Esophagus squamous epithelium (tissue), 5 donors: ENCODE measurements at regions not wholly inside any gene's neighbourhood (a gene's known extent, or its start where the extent isn't known, plus 50 kb on each side); places are given as distances from the start of the nearest gene placed in this dataset.

Experiments used
- DNase-seq: peaks from one replicate; lab custom pipeline; 2025; lab: John Stamatoyannopoulos, UW
- H3K27ac ChIP-seq, 4 donors: fragments of 200-600 bp; sonication (generic); one replicate each; pipeline ENCODE4 v1.5.1; 2016 to 2019; ENCODE audit warnings: mild to moderate bottlenecking in 1 of 4
- H3K27me3 ChIP-seq, 4 donors: fragments of 200-600 bp; sonication (generic); 1 replicate in 3 of 4; 2 replicates in 1 of 4; pipeline versions ENCODE4 v1.5.1 to v1.6.0; 2017 to 2021; ENCODE audit warnings: antibody characterized with exemption in 1 of 4
- H3K36me3 ChIP-seq, 3 donors: fragments of 200-600 bp; sonication (generic); one replicate each; pipeline ENCODE4 v1.5.1; 2016 to 2019
- H3K4me1 ChIP-seq, 3 donors: fragments of 200-600 bp; sonication (generic); one replicate each; pipeline ENCODE4 v1.5.1; 2017 to 2019
- H3K4me3 ChIP-seq, 4 donors: fragments of 200-600 bp; sonication (generic); 1 replicate in 3 of 4; 2 replicates in 1 of 4; pipeline ENCODE4 v1.5.1; 2016 to 2019; ENCODE audit warnings: mild to moderate bottlenecking in 2 of 4, moderate library complexity in 1 of 4
- H3K9me3 ChIP-seq, 3 donors: fragments of 200-600 bp; sonication (generic); one replicate each; pipeline ENCODE4 v1.5.1; 2016 to 2019
- POLR2A ChIP-seq, 4 donors: fragments of 450-650 bp; IDR thresholded peaks; one replicate each; pipeline ENCODE4 v1.6.1; 2017; ENCODE audit warnings: antibody characterized with exemption in 4 of 4, mild to moderate bottlenecking in 4 of 4, moderate library complexity in 3 of 4
- WGBS, 2 donors: methylation state at CpG; one replicate each; pipeline ENCODE4 v1.1.5; 2018; 5-methylcytosine and 5-hydroxymethylcytosine counted together
- intact Hi-C: fragments of 100-400 bp; cut with DNase I; formaldehyde crosslinking; loops from one replicate; pipeline ENCODE4 v1.15.0; 2022
- TF ChIP-seq, protein P1 (sequence below), 6 experiments: fragments of 450-650 bp in 4 of 6; fragments of 200-600 bp in 2 of 6; sonication (generic) in 2 of 6; IDR thresholded peaks; one replicate each; pipeline ENCODE4 v1.5.1; 2016 to 2019; ENCODE audit warnings: antibody characterized with exemption in 6 of 6, mild to moderate bottlenecking in 4 of 6, moderate library complexity in 4 of 6
- donor health status: DM: yes; HTN: yes; CAD: no.

- H3K27ac ChIP-seq, result no peak overlapping the region
- no peak for DNase-seq
- H3K9me3 ChIP-seq, result no peaks in the 10 kb centered on the region
- no peak for TF ChIP-seq POLR2A (IDR thresholded peaks at IDR 0.05)
- TF ChIP-seq, protein P1, sequence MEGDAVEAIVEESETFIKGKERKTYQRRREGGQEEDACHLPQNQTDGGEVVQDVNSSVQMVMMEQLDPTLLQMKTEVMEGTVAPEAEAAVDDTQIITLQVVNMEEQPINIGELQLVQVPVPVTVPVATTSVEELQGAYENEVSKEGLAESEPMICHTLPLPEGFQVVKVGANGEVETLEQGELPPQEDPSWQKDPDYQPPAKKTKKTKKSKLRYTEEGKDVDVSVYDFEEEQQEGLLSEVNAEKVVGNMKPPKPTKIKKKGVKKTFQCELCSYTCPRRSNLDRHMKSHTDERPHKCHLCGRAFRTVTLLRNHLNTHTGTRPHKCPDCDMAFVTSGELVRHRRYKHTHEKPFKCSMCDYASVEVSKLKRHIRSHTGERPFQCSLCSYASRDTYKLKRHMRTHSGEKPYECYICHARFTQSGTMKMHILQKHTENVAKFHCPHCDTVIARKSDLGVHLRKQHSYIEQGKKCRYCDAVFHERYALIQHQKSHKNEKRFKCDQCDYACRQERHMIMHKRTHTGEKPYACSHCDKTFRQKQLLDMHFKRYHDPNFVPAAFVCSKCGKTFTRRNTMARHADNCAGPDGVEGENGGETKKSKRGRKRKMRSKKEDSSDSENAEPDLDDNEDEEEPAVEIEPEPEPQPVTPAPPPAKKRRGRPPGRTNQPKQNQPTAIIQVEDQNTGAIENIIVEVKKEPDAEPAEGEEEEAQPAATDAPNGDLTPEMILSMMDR (IDR thresholded peaks at IDR 0.05), result no peak
- H3K4me3 ChIP-seq, result no peak overlapping the region
- H3K4me1 ChIP-seq, result no peaks in the 10 kb centered on the region
- peaks cover 0 to 6% (median 0%) of the 10 kb centered on the region in 4 donors for H3K27me3 ChIP-seq
- intact Hi-C loops, result no loop called here
- no peaks in the 10 kb centered on the region for H3K36me3 ChIP-seq
- 57 to 63% methylated on average over 7 of the region's 7 CpGs for WGBS, 2 donors
Measured at GRCh38 chr4:159505266-159505975, 402.5 kb downstream of the RAPGEF2 start.

GRCh38 chr4:159506801-159507517 lies 404.1 kb downstream of the RAPGEF2 start:
- H3K9me3 ChIP-seq, result no peaks in the 10 kb centered on the region
- no peaks in the 10 kb centered on the region for H3K4me1 ChIP-seq
- 75 to 82% methylated on average over 12 to 13 of the region's 13 CpGs for WGBS, 2 donors
- no peak overlapping the region for H3K27ac ChIP-seq
- H3K36me3 ChIP-seq, result no peaks in the 10 kb centered on the region
- H3K4me3 ChIP-seq, result no peak overlapping the region
- intact Hi-C loops, result no loop called here
- DNase-seq, result no peak
- H3K27me3 ChIP-seq, result peaks cover 0 to 6% (median 0%) of the 10 kb centered on the region in 4 donors
- TF ChIP-seq, protein P1 (IDR thresholded peaks at IDR 0.05), result no peak
- no peak for TF ChIP-seq POLR2A (IDR thresholded peaks at IDR 0.05)

DNA sequence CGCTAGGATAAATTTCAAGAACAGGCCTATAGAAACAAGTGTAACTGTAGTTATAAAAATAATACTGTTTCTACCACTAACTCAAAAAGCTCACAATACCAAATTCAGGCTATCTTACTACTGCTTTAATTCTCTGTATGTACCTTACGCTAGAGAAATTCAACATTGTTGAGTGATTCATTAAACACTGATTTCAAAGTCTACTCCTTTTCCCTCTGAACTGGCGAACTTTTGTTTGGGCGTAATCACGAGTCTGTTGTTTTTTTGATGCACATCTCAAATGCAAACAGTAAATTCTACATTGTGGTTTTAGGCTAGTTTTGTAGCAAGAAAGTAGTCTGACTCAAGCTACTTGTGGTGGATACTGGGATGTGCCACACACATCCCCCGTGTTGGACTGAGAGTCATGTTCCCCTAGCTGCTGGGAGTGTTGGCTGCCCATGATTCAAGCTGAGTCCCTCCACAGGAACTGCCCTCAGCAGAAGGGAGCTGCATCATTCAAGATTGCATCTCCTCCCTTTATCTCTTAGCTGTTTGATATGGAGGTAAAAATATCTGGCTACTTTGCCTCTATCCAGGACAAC lies 406.1 kb downstream of the RAPGEF2 start:
- TF ChIP-seq POLR2A (IDR thresholded peaks at IDR 0.05), result no peak
- TF ChIP-seq, protein P1 (IDR thresholded peaks at IDR 0.05), result no peak
- no peaks in the 10 kb centered on the region for H3K9me3 ChIP-seq
- H3K4me1 ChIP-seq, result no peaks in the 10 kb centered on the region
- peaks cover 0 to 6% (median 0%) of the 10 kb centered on the region in 4 donors for H3K27me3 ChIP-seq
- H3K4me3 ChIP-seq, result no peak overlapping the region
- WGBS, 2 donors, result 76% methylated on average over 6 of the region's 6 CpGs
- intact Hi-C loops, result no loop called here
- no peak overlapping the region for H3K27ac ChIP-seq
- DNase-seq, result no peak
- no peaks in the 10 kb centered on the region for H3K36me3 ChIP-seq

DNA sequence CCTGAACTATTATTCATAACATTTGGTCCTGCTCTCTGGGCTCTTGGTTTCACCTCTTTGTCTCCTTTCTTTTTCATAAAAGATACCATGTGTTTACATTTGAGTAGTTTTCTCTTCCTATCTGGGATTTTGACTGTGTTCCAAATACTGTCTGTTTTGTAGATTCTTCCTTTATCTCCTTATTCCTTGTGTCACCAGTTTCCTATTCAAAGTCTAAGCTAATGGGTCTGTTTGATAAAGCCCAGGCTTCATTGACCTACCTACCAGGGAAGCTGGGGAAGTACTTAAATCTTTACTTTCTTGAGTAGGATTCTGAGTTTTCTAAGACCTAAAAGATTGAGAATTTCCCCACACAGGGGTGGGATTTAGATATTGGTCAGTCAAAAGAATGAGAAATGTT lies 409.5 kb downstream of the RAPGEF2 start:
- H3K27ac ChIP-seq, result no peak overlapping the region
- intact Hi-C loops, result no loop called here
- no peak overlapping the region for H3K4me3 ChIP-seq
- H3K4me1 ChIP-seq, result no peaks in the 10 kb centered on the region
- H3K27me3 ChIP-seq, result no peaks in the 10 kb centered on the region
- H3K9me3 ChIP-seq, result no peaks in the 10 kb centered on the region
- no peak for DNase-seq
- TF ChIP-seq, protein P1 (IDR thresholded peaks at IDR 0.05), result no peak
- no peak for TF ChIP-seq POLR2A (IDR thresholded peaks at IDR 0.05)
- no peaks in the 10 kb centered on the region for H3K36me3 ChIP-seq
